ENCODE measurements at regions not wholly inside any gene's neighbourhood (a gene's known extent, or its start where the extent isn't known, plus 50 kb on each side); places are given as distances from the start of the nearest gene placed in this dataset.

- TF ChIP-seq CTCF (IDR thresholded peaks at IDR 0.05) (no peak), POLR2AphosphoS5 (IDR thresholded peaks at IDR 0.05) (no peak), POLR2A (IDR thresholded peaks at IDR 0.05) (no peak)
Measured at GRCh38 chr5:120738568-120738967, 274.5 kb downstream of the PRR16 start.

Measured in transverse colon (tissue), 4 donors.